ENCODE measurements at regions not wholly inside any gene's neighbourhood (a gene's known extent, or its start where the extent isn't known, plus 50 kb on each side); places are given as distances from the start of the nearest gene placed in this dataset.

DNA sequence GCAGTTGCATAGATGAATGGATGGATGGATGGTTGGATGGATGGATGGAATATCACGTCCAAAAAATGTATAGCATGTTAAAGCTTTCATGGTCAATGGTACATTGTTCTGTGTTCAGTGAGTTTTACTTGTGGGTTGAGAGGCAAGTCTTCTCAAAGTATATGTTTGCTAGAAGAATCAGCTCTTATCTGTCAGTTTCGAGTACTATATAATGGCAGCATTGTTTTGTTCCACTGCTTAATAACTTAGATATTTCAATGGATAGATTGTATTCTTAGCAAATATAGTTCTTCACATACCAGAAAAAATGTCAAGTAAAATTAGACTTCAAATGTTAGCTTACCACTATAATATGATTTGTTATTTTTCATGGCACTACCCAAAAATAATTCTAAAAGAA, 100.9 kb upstream of the CDIN1 start:
- Histone ChIP-seq H3K27ac (no peak overlapping the region), H3K36me3 (no peaks in the 10 kb centered on the region), H3K27me3 (no peaks in the 10 kb centered on the region), H3K4me3 (no peak overlapping the region), H3K4me1 (no peaks in the 10 kb centered on the region), H3K9me3 (no peaks in the 10 kb centered on the region)
- WGBS, 5 donors: 27 to 67% (median 31%) methylated on average over 2 of the region's 2 CpGs
- intact Hi-C loops (cut with DNase I; ENCODE audit: low total_unique reads): no loop called here
- TF ChIP-seq EP300 (IDR thresholded peaks at IDR 0.05) (no peak), POLR2A (IDR thresholded peaks at IDR 0.05) (no peak), POLR2AphosphoS5 (IDR thresholded peaks at IDR 0.05) (no peak)
- TF ChIP-seq, protein P1, sequence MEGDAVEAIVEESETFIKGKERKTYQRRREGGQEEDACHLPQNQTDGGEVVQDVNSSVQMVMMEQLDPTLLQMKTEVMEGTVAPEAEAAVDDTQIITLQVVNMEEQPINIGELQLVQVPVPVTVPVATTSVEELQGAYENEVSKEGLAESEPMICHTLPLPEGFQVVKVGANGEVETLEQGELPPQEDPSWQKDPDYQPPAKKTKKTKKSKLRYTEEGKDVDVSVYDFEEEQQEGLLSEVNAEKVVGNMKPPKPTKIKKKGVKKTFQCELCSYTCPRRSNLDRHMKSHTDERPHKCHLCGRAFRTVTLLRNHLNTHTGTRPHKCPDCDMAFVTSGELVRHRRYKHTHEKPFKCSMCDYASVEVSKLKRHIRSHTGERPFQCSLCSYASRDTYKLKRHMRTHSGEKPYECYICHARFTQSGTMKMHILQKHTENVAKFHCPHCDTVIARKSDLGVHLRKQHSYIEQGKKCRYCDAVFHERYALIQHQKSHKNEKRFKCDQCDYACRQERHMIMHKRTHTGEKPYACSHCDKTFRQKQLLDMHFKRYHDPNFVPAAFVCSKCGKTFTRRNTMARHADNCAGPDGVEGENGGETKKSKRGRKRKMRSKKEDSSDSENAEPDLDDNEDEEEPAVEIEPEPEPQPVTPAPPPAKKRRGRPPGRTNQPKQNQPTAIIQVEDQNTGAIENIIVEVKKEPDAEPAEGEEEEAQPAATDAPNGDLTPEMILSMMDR (IDR thresholded peaks at IDR 0.05): no peak
- DNase-seq: no peak

DNA sequence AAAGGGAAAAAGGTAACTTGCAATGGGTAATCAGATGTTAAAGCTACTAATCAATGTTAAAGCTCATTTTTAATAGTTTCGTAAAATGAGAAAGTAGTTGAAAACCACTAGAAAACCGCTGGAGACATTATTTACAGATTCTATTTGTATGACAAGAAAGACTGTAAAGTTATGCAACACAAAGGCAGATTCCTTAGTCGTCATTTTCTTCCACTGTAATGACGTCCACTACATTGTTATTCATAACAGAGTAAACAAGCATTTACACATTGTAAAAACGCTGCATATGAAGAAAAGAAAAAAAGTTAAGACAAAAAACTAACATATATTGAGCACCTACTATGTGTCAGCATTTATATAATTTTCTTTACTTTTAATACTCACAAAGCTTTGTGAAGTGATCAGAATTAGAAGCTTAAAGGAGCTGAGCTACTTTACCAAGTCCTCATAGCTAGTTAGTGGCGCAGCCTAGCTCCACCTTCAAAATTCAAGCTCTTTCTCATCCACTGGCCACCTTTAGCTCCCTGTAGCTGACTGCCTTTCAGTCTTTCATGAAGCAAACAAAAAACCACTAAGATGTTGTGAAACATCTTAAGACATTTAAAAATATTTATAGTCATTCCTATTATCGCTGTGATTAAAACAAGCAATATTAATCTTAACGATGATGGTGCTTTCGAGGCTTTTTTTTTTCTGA, 100.1 kb upstream of the CDIN1 start:
- TF ChIP-seq EP300 (IDR thresholded peaks at IDR 0.05) (no peak), POLR2A (IDR thresholded peaks at IDR 0.05) (no peak), POLR2AphosphoS5 (IDR thresholded peaks at IDR 0.05) (no peak)
- TF ChIP-seq, protein P1 (IDR thresholded peaks at IDR 0.05): no peak
- H3K27me3 ChIP-seq: no peaks in the 10 kb centered on the region
- 64 to 68% (median 67%) methylated on average over 9 of the region's 9 CpGs for WGBS, 5 donors
- intact Hi-C loops (cut with DNase I; ENCODE audit: low total_unique reads): no loop called here
- H3K4me1 ChIP-seq: no peaks in the 10 kb centered on the region
- DNase-seq: no peak
- no peak overlapping the region for H3K27ac ChIP-seq
- no peaks in the 10 kb centered on the region for H3K9me3 ChIP-seq
- H3K36me3 ChIP-seq: no peaks in the 10 kb centered on the region
- H3K4me3 ChIP-seq: no peak overlapping the region

DNA sequence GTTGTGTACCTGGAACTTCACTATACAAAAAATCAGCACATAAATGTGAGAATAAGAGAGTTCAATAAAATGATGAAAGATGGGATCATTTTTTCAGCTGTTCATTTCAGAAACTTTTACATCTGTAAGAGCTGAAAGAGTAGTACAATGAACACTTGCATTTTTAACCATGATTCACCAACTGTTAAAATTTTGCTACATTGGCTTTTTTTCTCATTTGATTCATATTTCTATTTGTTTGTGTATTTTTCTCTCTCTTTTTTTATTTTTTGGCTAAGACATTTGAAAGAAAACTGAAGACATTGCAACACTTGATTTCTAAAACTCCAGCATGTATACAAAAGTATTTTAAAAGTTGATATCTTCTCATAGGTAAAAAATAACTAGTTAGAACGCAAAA, 98.3 kb upstream of the CDIN1 start:
- DNase-seq: no peak
- H3K4me1 ChIP-seq: no peaks in the 10 kb centered on the region
- intact Hi-C loops (cut with DNase I; ENCODE audit: low total_unique reads): no loop called here
- no peaks in the 10 kb centered on the region for H3K36me3 ChIP-seq
- H3K4me3 ChIP-seq: no peak overlapping the region
- no peak overlapping the region for H3K27ac ChIP-seq
- 83 to 92% (median 89%) methylated on average over 1 of the region's 1 CpG for WGBS, 5 donors
- no peaks in the 10 kb centered on the region for H3K27me3 ChIP-seq
- no peaks in the 10 kb centered on the region for H3K9me3 ChIP-seq
- TF ChIP-seq, protein P1 (IDR thresholded peaks at IDR 0.05): no peak
- TF ChIP-seq POLR2AphosphoS5 (IDR thresholded peaks at IDR 0.05) (no peak), EP300 (IDR thresholded peaks at IDR 0.05) (no peak), POLR2A (IDR thresholded peaks at IDR 0.05) (no peak)

DNA sequence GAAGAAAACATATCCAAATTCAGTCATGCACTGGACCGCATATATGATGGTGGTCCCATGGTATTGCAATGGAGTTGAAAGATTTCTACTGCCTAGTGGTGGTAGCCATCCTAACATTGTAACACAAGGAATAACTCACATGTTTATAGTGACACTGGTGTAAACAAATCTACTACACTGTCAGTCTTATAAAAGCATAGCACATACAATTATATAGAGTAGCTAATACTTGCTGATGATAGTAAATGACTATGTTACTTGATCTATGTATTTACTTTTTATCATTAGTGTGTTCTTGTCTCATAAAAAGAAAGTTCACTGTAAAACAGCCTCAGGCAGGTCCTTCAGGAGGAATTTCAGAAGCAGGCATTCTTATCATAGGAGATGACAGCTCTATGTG, 96.0 kb upstream of the CDIN1 start:
- H3K36me3 ChIP-seq: no peaks in the 10 kb centered on the region
- no peak for DNase-seq
- H3K9me3 ChIP-seq: no peaks in the 10 kb centered on the region
- no peaks in the 10 kb centered on the region for H3K27me3 ChIP-seq
- H3K27ac ChIP-seq: no peak overlapping the region
- WGBS, 5 donors: 91 to 98% (median 97%) methylated on average over 1 of the region's 1 CpG
- no peak for TF ChIP-seq EP300 (IDR thresholded peaks at IDR 0.05)
- TF ChIP-seq, protein P1 (IDR thresholded peaks at IDR 0.05): no peak
- TF ChIP-seq POLR2AphosphoS5 (IDR thresholded peaks at IDR 0.05): no peak
- TF ChIP-seq POLR2A (IDR thresholded peaks at IDR 0.05): no peak
- intact Hi-C loops (cut with DNase I; ENCODE audit: low total_unique reads): no loop called here
- no peaks in the 10 kb centered on the region for H3K4me1 ChIP-seq
- no peak overlapping the region for H3K4me3 ChIP-seq
